MG63 (cell line): ENCODE measurements at regions not wholly inside any gene's neighbourhood (a gene's known extent, or its start where the extent isn't known, plus 50 kb on each side); places are given as distances from the start of the nearest gene placed in this dataset.

ENCODE experiments used
- DNase-seq: peaks from one replicate; pipeline ENCODE4 v3.0.0-alpha.2; 2020
- H3K27me3 ChIP-seq: fragments of 250-450 bp; sonication (Bioruptor Pico); 2 replicates; pipeline ENCODE4 v1.5.1; 2020; ENCODE audit warnings: mild to moderate bottlenecking, moderate library complexity
- H3K36me3 ChIP-seq: fragments of 250-450 bp; sonication (Bioruptor Pico); 2 replicates; pipeline ENCODE4 v1.5.1; 2020; ENCODE audit warnings: mild to moderate bottlenecking, moderate library complexity
- H3K4me3 ChIP-seq: fragments of 250-450 bp; sonication (Bioruptor Pico); 2 replicates; pipeline ENCODE4 v1.5.1; 2020; ENCODE audit warnings: mild to moderate bottlenecking, moderate library complexity
- H3K9me3 ChIP-seq: fragments of 250-450 bp; sonication (Bioruptor Pico); 2 replicates; pipeline ENCODE4 v1.5.1; 2020; ENCODE audit warnings: mild to moderate bottlenecking, moderate library complexity

- Histone ChIP-seq H3K9me3 (no peaks in the 10 kb centered on the region), H3K27me3 (no peaks in the 10 kb centered on the region), H3K4me3 (no peak overlapping the region), H3K36me3 (no peaks in the 10 kb centered on the region)
- DNase-seq: no peak
Measured at GRCh38 chr2:40809156-40809555, 357.3 kb upstream of the SLC8A1 start.

- no peak overlapping the region for H3K4me3 ChIP-seq
- H3K9me3 ChIP-seq: no peaks in the 10 kb centered on the region
- no peaks in the 10 kb centered on the region for H3K27me3 ChIP-seq
- no peak for DNase-seq
- H3K36me3 ChIP-seq: no peaks in the 10 kb centered on the region
Measured at GRCh38 chr2:40814616-40815015, 362.7 kb upstream of the SLC8A1 start.

GRCh38 chr2:40820319-40820718 is 368.4 kb upstream of the SLC8A1 start:
- H3K27me3 ChIP-seq: no peaks in the 10 kb centered on the region
- DNase-seq: no peak
- peak overlapping the region; percentile 35 for H3K4me3 ChIP-seq

GRCh38 chr2:40823478-40823877 is 371.6 kb upstream of the SLC8A1 start:
- no peaks in the 10 kb centered on the region for H3K36me3 ChIP-seq
- DNase-seq: no peak
- H3K9me3 ChIP-seq: no peaks in the 10 kb centered on the region
- no peak overlapping the region for H3K4me3 ChIP-seq
- no peaks in the 10 kb centered on the region for H3K27me3 ChIP-seq

More at GRCh38 chr2:40820319-40820718, 368.4 kb upstream of the SLC8A1 start:
- Histone ChIP-seq H3K36me3 (no peaks in the 10 kb centered on the region), H3K9me3 (no peaks in the 10 kb centered on the region)

DNA sequence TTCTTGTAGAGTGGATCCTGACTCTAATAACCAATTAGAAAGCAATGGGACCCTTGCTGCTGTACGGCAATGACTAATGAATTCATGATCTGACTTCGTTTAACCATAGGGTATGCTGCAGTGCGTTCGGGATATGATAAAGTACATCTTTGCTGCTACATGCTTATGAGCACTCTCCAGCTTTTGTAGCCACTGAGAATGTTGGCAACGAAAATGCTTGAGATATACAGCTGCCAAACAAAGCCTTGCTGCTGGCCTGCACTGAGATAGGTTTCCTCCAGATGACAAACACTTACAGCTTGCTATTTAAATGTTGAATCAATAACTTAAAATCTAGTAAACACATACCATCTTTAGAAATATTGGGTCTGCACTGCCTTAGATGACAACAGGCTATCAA is 372.4 kb upstream of the SLC8A1 start:
- Histone ChIP-seq H3K9me3 (no peaks in the 10 kb centered on the region), H3K36me3 (no peaks in the 10 kb centered on the region), H3K4me3 (no peak overlapping the region), H3K27me3 (no peaks in the 10 kb centered on the region)
- DNase-seq: no peak

GRCh38 chr2:40827392-40827791 is 375.5 kb upstream of the SLC8A1 start:
- H3K36me3 ChIP-seq: no peaks in the 10 kb centered on the region
- no peak overlapping the region for H3K4me3 ChIP-seq
- no peaks in the 10 kb centered on the region for H3K9me3 ChIP-seq
- H3K27me3 ChIP-seq: 0 out of 2 replicates have a peak, but pooled peaks cover 2% of the 10 kb centered on the region
- DNase-seq: no peak

- no peaks in the 10 kb centered on the region for H3K9me3 ChIP-seq
- no peak for DNase-seq
- 0 out of 2 replicates have a peak, but pooled peaks cover 2% of the 10 kb centered on the region for H3K27me3 ChIP-seq
- H3K4me3 ChIP-seq: no peak overlapping the region
- H3K36me3 ChIP-seq: no peaks in the 10 kb centered on the region
Measured at GRCh38 chr2:40831321-40831873, 379.5 kb upstream of the SLC8A1 start.

- DNase-seq: no peak
- H3K36me3 ChIP-seq: no peaks in the 10 kb centered on the region
- H3K4me3 ChIP-seq: no peak overlapping the region
- no peaks in the 10 kb centered on the region for H3K27me3 ChIP-seq
- H3K9me3 ChIP-seq: no peaks in the 10 kb centered on the region
Measured at GRCh38 chr2:40841856-40842255, 390.0 kb upstream of the SLC8A1 start.

GRCh38 chr2:40844353-40845277 is 392.7 kb upstream of the SLC8A1 start:
- no peak for DNase-seq

GRCh38 chr2:40851661-40852060 is 399.8 kb upstream of the SLC8A1 start:
- DNase-seq: no peak
- Histone ChIP-seq H3K36me3 (no peaks in the 10 kb centered on the region), H3K27me3 (no peaks in the 10 kb centered on the region), H3K9me3 (no peaks in the 10 kb centered on the region), H3K4me3 (no peak overlapping the region)

More at GRCh38 chr2:40844353-40845277, 392.7 kb upstream of the SLC8A1 start:
- no peak overlapping the region for H3K4me3 ChIP-seq
- H3K27me3 ChIP-seq: no peaks in the 10 kb centered on the region
- H3K9me3 ChIP-seq: no peaks in the 10 kb centered on the region
- no peaks in the 10 kb centered on the region for H3K36me3 ChIP-seq

GRCh38 chr2:40859617-40860016 is 407.7 kb upstream of the SLC8A1 start:
- Histone ChIP-seq H3K36me3 (no peaks in the 10 kb centered on the region), H3K27me3 (no peaks in the 10 kb centered on the region), H3K9me3 (no peaks in the 10 kb centered on the region), H3K4me3 (no peak overlapping the region)
- no peak for DNase-seq

DNA sequence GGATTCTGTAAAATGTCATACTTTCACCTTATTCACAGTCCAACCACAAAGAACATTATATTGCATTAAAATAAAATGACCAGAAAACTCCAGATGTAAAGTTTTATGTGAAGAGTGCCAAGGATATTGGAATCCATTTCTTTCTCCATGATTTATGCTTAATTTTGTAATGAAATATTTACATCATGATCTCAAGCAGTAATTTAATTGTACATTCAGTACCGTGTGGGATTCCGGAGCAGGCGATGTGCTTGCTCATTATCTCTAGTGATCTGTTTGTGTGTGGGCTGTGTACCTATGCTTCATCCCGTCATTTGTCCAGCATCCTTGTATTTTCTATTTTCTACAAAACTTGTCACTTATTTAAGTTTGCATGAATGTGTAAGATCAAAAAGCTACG is 415.9 kb upstream of the SLC8A1 start:
- Histone ChIP-seq H3K27me3 (no peaks in the 10 kb centered on the region), H3K4me3 (no peak overlapping the region), H3K36me3 (no peaks in the 10 kb centered on the region), H3K9me3 (no peaks in the 10 kb centered on the region)
- DNase-seq: no peak

DNA sequence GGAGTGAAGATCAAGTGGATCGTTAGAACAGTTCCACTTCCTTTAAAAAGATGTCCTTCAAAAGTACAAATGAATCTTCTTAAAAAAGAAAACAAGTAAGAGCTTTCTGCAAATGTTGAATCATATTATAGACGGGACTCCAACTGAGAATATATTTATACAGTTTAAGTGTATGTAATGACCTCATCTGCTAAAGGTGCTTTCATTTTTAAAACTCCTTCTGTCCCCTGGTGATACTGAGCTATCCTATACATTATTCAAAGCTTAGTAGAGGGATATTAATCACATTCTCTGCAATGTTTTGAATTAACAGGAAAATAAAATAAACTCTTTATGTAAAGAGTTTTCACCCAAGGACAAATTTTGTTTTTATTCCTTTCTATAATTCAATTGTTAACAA is 420.7 kb upstream of the SLC8A1 start:
- H3K4me3 ChIP-seq: no peak overlapping the region
- no peaks in the 10 kb centered on the region for H3K27me3 ChIP-seq
- no peak for DNase-seq
- no peaks in the 10 kb centered on the region for H3K36me3 ChIP-seq
- H3K9me3 ChIP-seq: no peaks in the 10 kb centered on the region

GRCh38 chr2:40874380-40874779 is 422.5 kb upstream of the SLC8A1 start:
- no peak for DNase-seq
- Histone ChIP-seq H3K36me3 (no peaks in the 10 kb centered on the region), H3K4me3 (no peak overlapping the region), H3K9me3 (no peaks in the 10 kb centered on the region), H3K27me3 (no peaks in the 10 kb centered on the region)

DNA sequence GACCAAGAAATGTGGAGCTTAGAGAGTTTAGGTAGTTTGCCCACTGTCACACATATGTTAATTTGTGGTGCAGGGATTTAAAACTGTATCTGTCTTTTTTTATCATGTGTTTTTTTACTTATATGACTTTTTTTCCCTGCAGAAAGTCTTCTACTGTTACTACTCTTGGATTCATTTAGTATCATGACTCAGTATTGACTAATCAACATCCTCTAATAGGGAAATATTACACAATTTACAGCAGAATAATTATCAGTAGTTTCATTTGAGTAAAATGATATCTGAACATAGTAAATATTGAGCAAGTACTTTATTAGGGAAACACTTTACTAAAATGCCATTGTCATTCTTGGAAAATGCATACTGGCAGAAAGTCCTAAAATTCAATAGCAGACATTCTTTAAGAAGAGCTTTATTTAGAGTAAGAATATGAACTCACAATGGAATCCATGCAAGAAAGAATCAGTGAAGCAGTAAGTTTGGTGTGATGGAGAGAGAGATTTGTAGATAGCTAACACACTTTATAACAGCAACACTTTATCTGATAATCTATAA is 425.9 kb upstream of the SLC8A1 start:
- Histone ChIP-seq H3K36me3 (no peaks in the 10 kb centered on the region), H3K4me3 (no peak overlapping the region), H3K27me3 (no peaks in the 10 kb centered on the region), H3K9me3 (no peaks in the 10 kb centered on the region)
- DNase-seq: no peak

GRCh38 chr2:40879305-40879704 is 427.4 kb upstream of the SLC8A1 start:
- H3K4me3 ChIP-seq: no peak overlapping the region
- no peaks in the 10 kb centered on the region for H3K27me3 ChIP-seq
- no peaks in the 10 kb centered on the region for H3K9me3 ChIP-seq
- no peak for DNase-seq
- no peaks in the 10 kb centered on the region for H3K36me3 ChIP-seq

DNA sequence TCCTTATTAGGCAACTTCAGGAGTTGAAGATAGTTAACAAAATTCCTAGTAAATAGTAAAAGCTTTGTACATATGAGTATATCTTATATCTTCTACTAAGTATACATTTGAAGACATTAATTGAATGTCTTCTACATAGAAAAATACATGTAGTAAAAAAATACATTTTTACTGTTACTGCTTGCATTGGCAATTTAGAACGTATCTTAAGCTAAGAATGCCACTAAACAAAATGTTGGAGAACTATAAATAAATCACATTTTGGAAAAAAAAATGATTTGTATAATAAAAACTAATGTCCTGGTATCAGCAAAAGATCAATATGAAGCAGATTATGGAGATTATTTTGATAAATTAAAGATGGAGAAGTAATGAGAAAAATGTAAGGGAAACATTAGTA is 434.2 kb upstream of the SLC8A1 start:
- H3K9me3 ChIP-seq: no peaks in the 10 kb centered on the region
- no peak for DNase-seq
- no peak overlapping the region for H3K4me3 ChIP-seq
- no peaks in the 10 kb centered on the region for H3K27me3 ChIP-seq
- H3K36me3 ChIP-seq: no peaks in the 10 kb centered on the region

- no peaks in the 10 kb centered on the region for H3K9me3 ChIP-seq
- no peak overlapping the region for H3K4me3 ChIP-seq
- no peaks in the 10 kb centered on the region for H3K36me3 ChIP-seq
- no peaks in the 10 kb centered on the region for H3K27me3 ChIP-seq
- DNase-seq: no peak
Measured at GRCh38 chr2:40886655-40887054, 434.8 kb upstream of the SLC8A1 start.
